NCI-H2029 (cell line): ENCODE measurements at regions not wholly inside any gene's neighbourhood (a gene's known extent, or its start where the extent isn't known, plus 50 kb on each side); places are given as distances from the start of the nearest gene placed in this dataset.
"Not testable (repeated sequence)": the region's sequence is repeated elsewhere in the genome, so short reads cannot be mapped to it uniquely, and the experiment has no call there.

Source experiments
- DNase-seq: peaks from one replicate; lab custom pipeline; 2025; lab: John Stamatoyannopoulos, UW

DNA sequence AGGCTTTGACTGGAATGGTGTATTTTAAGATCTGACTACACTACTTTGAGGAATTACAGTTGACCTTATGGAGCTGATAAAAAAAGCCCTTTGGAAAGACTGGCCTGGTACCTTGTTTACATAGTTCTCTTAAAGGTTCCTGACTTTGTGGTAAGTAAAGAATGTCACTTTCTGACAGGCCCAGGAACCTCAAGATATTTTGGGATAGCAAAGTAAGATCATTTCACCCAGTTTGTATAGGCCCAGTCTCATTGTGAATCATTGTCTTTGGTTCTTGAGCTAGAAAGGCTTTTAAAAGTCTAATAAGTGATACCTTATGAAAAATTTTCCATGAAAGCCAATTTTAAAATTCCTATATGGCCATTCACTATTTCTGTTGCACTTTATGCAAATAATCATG, 316.3 kb upstream of the LRRTM4 start:
- no peak for DNase-seq

DNA sequence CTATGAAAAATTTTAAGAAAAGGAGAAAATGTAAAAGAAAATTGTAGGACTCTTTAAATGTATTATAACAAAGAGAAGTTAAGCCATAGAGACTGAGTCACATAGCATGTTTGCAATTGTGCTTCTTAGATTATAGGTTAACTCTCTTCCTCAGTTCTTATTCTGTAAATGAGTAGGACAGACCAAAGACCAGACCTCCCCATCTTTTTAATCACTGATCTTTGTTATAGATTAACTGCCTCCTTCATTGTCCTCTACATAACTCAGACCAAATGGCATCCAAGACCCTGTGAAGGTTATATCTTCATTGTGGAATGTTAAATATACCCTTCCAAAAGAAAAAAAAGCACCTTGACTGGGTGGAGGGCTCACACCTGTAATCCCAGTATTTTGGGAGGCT, 316.9 kb upstream of the LRRTM4 start:
- DNase-seq, result no peak

DNA sequence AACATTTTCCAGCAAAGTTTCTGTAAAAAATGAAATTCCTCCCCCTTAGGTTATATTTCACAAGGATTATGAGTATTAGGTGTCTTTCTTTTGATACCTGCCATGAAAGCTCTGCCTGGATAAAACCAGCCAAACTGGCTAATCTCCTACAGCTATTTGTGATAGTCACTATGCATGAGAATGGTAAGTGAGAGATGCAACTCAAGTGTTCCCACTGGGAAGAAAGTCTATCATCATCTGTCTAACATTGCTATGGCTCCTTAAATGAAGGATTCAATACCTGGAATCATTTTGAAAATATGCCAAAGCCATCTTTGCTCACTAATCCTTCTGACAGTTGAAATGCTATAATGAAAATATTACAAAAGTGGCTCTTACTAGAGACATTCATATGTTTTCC, 339.9 kb upstream of the LRRTM4 start:
- no peak for DNase-seq

DNA sequence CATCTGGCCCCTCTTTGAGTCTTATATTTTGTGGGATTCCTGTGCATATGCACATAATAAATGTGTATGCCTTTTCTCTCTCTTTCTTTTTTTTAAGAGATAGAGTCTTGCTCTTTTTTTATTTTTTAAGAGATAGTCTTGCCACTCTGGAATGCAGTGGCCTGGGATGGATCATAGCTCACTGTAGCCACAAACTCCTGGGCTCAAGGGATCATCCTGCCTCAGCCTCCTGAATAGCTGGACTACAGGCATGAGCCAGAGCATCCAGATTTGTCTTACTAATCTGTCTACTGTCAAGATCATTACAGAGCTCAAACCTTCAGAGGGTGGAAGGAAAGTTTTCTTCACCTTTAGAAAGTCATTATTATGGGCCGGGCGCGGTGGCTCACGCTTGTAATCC, 342.2 kb upstream of the LRRTM4 start:
- DNase-seq, result no peak

DNA sequence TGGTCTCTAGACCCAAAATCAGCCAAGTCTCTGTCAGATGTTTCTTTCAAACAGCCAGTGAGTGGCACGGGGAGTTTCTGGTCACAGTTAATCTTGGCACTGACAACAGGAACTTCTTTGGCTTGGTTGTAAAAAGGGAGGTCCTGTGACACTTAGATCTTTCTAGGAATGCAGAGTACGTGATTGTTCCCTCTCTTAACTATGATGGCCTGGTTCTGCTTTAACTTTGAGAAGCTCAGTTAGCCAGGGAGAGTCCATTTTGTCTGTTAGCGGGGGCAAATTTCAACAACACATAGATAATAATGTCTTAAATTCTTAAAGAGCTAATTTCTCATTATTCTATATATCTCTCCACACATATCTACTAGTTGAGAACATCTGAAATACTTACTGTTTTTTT, 344.5 kb upstream of the LRRTM4 start:
- no peak for DNase-seq

DNA sequence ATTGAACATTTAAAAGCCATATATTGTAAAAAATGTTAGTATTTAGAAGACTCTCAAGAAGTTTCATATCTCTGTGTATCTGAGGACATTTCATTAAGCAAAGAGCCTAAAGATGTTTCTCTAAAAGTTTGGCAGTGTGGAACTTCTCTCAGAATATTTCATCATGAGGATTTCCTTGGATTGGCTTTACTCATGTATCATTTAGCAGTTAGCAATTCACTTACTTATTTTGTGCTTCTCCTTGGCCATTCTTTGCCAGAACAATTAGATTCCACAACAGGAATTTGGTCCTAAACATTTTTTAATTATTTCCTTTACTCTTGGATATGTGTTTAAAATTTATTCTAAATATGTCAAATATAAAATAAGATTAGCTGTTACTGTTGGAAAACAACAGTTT, 345.0 kb upstream of the LRRTM4 start:
- no peak for DNase-seq

DNA sequence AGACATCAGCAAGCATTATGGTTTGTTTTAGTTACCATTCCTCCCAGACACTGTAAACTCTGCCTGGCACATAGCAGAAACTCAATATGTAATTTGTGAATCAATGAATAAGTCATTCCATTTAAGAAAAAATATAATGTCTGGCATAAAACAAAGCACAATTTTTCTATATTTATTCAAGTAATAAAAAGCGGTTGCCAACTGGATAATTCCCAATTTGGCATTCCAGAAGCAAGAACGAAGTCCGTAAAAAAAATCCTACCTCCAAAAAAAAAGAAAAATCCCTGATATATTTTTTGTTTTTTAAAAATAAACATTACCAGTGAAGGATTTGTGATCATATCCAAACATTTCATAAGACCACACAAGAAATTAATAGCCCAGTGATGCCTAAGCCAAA, 351.3 kb upstream of the LRRTM4 start:
- no peak for DNase-seq

DNA sequence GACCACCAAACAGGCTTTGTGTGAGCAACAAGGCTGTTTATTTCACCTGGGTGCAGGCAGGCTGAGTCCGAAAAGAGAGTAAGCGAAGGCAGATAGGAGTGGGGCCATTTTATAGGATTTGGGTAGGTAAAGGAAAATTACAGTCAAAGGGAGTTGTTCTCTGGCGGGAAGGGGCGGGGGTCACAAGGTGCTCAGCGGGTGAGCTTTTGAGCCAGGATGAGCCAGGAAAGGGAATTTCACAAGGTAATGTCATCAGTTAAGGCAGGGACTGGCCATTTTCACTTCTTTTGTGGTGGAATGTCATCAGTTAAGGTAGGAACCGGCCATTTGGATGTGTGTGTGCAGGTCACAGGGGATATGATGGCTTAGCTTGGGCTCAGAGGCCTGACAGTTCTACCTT, 378.0 kb upstream of the LRRTM4 start:
- not testable (repeated sequence) for DNase-seq

DNA sequence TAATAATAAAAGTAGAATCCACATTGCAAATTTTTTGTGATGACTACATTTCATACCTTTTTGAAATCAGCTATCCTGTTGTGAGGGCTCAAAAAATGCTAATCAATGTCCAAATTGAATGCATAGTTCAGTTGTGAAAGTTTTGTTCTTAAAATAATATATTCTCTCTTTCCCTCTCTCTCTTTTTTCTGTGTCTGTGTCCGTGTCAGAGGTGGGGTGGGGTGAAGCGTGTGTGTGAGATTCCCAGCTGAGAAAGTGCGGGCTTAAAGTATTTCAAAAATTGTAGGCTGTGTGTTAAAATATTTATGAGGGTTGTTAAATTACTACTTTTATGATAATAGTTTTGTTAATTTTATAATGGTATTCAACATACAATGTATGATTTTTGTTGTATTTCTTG, 388.0 kb upstream of the LRRTM4 start:
- DNase-seq, result no peak

DNA sequence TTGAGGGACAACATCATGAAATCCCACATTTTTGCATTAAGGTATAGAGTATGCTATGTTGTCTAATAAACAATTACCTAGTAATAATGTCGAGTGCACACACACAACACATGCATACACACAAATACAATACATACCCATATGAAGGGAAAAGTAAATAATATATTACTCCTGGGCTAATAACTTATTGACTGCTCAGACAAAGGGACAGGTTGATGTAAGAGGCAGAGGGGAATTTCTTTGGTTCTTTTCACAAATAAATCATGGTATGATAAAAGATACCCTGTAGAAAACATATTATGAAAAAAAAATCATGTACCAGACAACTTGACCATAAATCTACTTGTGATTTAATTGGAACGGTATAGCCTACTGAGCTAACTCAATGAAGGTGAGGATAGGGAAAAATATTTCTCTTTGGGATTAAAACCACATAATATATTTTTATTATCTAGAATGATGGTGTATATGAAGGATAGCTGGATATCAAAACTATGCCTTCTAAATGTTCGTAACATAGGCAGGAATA, 398.7 kb upstream of the LRRTM4 start:
- DNase-seq, result no peak

DNA sequence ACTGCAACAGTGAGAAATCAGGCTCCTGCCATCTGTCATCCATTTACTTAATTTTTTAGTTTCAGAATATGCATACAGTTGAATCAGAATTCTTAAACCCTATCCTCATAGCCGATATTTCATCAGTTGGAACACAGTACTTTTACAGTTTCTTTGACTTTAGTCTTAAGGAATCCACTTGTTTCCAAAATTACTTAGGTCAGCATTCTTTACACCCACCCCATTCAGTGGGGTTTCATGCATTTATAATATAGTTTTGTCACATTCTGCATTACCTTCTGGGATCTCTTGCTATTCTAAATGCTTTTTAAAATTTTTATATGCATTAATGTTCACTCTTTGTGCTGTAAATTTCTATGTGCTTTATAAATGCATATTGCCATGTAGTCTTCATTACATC, 400.4 kb upstream of the LRRTM4 start:
- no peak for DNase-seq

DNA sequence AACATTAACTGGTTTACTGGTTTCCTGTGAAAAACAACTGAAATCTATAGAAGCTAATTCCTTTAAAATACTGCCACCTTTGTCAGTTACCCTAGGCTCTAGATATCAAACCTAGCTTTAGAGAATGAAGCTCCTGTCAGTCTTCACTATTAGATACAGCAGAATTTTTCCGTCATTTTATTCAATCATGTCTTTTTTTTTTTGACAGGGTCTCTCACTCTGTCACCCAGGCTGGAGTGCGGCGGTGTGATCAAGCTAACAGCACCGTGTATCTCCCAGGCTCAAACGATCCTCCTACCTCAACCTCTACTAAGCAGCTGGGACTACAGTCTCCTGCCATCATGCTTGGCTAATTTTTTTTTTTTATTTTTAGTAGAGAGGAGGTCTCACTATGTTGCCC, 415.2 kb upstream of the LRRTM4 start:
- DNase-seq, result no peak

DNA sequence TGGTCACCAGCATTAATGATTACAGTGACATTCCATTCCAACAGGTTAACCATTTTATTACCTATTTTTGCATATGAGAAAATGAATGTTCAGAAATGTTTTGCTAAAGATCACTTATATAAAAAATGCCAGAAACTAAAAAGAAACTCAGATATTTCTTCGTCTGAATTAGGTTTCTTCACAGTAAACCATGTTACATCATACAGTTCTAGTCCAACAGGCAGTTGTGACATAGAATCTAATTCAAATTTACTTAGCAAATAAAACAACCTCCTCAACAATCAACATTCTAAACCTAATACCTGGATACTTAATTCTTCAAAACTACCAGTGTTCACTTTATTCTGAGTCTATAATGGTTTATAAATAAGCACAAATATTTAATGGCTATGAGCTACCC, 416.3 kb upstream of the LRRTM4 start:
- no peak for DNase-seq

DNA sequence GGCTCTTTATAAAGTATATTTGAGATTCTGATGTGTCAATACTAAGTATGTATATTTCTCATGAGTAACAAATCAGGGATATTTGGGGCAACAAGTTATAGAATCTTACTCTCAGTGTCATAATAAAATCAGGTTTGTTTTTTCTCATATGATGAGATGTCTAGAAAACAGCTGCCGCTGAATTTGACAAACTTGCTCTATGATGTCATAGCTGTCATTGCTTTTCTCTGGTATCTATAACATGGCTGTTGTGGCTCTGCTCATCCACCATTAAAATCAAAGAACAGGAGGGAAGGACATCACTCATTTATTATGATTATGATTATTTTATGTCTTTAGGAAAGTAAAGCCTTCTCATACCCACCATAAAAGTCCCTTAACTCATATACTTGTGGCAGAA, 417.2 kb upstream of the LRRTM4 start:
- DNase-seq, result no peak

DNA sequence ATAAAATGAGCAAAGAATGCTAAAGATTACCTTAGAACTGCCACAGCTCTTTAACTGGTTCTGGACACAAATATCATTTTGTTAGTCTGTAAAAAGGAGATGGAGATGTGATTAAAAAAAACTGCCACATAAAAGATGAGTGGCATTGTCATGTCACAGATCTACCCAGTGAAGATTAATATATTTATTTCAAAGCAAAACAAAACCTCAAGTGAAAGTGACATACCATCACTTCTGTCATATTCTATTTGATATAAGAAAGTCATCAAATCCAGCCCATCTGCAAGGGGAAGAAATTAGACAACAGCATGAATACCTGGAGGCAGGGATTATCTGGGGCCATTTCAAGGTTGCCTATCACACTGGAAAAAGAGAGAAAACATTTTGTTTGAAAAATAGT, 417.6 kb upstream of the LRRTM4 start:
- no peak for DNase-seq

DNA sequence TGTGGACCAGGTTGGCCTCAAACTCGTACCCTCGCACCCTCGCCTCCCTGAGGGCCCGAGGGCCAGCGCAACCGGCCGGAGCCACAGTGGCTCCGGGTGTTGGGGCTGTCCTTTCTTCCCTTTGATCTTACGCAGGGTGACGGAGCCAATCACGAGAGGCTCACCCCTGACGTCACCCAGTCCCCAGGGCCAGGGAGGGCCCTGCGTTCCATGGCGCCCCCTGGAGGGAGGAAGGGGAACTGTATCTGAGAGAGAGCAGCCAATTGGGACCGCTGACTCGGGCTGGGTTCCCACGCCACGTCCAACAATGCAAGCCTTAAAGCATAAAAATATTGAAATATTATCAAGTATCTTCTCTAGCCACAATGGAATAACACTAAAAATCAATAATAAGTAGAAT, 432.8 kb upstream of the LRRTM4 start:
- no peak for DNase-seq

DNA sequence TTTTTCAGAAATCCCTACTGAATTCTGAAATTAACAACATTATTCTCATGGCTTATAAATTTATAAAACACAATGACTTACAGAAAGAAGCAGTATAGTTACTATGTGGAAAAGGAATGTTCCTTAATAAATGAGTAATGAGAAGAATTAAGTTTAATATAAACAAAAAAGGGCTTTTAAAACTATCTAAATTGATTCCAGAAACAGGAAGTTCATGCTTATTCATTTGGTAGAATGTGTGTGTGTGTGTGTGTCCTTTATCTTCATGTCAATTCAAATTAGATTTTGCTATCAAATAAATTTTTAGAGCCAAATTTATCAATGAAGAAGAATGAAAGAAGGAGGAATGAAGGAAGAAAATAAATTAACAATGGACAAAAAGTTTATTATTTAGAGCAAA, 440.8 kb upstream of the LRRTM4 start:
- DNase-seq, result no peak

DNA sequence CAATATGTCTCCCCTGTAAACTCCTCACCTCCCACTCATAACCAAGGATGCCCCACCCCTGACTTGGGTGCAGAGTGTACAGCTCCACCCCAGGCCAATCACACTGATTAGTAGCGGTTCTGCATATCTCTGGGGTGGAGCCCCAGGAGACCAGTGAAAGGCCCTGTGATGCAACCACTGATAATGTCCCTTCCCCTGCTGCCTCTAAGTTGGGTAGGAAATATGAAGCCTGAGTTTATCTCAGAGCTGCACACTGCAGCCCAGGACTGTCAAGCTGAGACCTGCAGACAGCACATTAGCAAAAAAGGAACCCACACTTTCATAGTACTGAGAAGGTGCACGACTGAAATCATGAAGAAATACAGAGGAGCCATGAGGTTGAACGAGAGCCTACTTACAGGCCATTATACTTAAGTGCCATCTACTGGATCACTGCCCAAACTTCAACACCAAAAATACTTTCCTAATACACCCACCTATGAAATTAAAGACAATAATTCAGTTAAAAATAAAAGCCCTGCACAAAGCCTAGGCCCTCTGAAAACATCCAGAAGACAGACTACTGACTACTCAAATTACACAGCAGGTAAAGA, 455.4 kb upstream of the LRRTM4 start:
- no peak for DNase-seq

DNA sequence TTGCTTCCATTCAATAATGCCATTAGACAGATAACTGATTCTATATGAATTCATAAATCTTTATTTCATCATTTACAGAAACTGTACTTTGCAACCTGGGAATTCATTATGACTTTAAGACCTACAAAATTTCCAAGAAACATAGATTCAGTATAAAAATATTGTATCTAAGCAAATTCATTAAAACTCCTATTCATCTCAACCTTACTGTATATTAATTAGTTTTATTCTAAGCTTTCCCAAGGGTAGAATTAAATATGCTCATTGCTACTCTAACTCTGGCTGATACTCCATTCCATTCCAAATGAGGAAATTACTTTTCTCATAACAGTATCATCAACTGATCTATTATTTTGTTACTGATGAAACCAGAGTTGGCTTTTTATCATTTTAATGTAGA, 473.0 kb upstream of the LRRTM4 start:
- DNase-seq, result no peak

DNA sequence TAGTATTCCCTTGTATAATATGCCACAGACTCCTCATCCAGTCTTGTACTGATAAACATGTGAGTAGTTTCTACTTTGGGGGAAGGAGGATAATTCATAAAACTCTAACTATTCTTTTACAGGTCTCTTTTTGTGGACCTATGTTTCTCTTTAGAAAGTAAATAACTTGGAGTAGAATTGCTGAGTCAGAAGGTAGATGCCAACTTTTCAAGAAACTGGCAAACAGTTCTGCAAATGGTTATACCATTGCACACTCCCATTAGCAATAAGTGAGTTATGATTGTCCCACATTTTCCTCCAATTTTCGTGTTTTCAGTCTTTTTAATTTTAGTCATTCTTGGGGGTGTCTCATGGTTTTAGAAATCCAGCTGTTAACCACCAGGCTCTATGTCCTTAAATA, 477.2 kb upstream of the LRRTM4 start:
- DNase-seq, result no peak

DNA sequence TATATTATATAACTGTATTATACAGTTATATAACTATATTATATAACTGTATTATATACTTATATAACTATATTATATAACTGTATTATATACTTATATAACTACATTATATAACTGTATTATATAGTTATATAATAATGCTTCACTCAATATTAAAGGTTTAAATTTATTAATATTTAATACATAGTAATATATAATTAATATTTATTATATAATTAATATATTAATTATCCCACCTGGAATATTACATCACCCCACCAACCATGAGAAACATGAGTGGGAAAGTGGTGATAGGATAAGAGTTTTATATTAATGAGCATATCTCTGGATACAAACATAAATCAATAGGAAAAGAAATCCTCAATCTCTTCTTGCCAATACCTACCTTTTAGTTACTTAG, 487.1 kb upstream of the LRRTM4 start:
- no peak for DNase-seq

DNA sequence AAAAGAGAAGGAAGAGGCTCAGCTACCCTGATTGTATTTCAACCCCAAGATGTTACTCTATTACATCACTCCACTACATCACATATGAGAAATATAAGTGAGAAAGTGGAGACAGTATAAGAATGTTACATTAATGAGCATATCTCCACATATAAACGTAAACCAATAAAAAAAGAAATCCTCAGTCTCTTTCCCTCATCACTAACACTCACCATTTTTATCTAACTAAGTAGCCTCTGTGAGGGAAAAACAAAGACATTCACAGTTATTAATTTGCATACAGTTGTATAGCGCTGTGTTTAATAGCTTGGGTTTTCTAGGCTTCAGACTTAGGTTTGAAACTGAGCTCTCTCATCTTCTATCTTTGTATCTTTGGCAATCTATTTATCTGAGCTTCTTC, 489.1 kb upstream of the LRRTM4 start:
- DNase-seq, result no peak

DNA sequence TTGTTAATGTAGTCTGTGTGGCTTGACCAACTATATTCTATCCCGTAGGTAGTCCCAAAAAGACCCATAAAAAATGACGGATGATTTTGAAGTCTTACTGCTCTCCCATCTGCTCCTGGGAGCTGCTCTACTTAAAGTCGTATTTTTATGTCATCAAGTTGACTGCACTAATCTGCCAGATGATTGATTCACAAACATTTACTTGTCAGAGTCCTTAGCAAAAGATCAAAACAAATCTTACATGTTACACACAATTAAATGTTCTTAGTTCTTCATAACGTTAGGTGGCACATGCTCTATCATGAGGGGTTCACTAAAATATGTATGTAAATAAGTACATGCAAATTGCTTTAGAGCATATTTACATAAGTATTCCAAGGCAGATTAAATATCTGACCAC, 498.3 kb upstream of the LRRTM4 start:
- DNase-seq, result no peak

DNA sequence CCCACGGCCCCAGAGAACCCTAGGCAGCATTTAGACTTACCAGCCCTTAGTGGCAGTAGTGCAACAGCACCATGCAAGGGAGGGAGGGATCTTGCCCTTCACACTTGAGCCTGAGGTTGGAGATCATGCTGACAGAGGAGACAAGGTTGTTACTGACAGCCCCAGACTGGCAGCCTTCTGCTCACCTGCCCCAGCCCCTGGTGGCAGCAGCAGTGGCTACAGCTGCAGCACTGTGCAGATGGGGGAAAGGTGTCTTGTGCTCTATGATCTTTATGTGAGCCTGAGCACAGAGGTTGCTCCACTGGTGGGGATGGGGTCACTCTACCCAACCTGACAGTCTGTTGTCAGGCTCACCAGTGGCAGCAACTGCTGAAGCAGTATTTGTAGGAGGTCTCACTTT, 501.2 kb upstream of the LRRTM4 start:
- DNase-seq, result no peak

DNA sequence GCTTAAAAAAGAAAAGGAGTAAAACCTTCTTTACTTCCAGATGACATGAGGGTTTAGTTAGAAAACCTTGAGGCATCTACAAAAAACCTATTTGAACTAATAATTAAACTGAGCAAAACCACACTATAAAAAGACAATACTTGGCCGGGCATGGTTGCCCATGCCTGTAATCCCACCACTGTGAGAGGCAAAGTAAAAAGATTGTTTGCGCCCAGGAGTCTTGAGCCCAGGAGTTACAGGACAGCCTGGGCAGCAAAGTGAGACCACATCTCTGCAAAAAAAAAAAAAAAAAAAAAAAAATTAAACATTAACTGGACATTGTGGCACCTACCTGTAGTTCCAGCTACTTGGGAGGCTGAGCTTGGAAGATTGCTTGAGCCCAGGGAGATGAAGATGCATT, 502.8 kb upstream of the LRRTM4 start:
- DNase-seq, result no peak
